Uterus (tissue), 2 donors: ENCODE measurements at regions not wholly inside any gene's neighbourhood (a gene's known extent, or its start where the extent isn't known, plus 50 kb on each side); places are given as distances from the start of the nearest gene placed in this dataset.

Source experiments
- POLR2A ChIP-seq, 2 donors: fragments of 450-650 bp; IDR thresholded peaks; one replicate each; pipeline ENCODE4 v1.6.1; 2016; ENCODE audit warnings: antibody characterized with exemption in 2 of 2, mild to moderate bottlenecking in 1 of 2, moderate library complexity in 1 of 2
- TF ChIP-seq, protein P1 (sequence below), 4 experiments: fragments of 200-600 bp in 2 of 4; fragments of 450-650 bp in 2 of 4; sonication (generic) in 2 of 4; IDR thresholded peaks; one replicate each; pipeline ENCODE4 v1.5.1; 2016 to 2019; ENCODE audit warnings: antibody characterized with exemption in 4 of 4, mild to moderate bottlenecking in 2 of 4, moderate library complexity in 1 of 4

DNA sequence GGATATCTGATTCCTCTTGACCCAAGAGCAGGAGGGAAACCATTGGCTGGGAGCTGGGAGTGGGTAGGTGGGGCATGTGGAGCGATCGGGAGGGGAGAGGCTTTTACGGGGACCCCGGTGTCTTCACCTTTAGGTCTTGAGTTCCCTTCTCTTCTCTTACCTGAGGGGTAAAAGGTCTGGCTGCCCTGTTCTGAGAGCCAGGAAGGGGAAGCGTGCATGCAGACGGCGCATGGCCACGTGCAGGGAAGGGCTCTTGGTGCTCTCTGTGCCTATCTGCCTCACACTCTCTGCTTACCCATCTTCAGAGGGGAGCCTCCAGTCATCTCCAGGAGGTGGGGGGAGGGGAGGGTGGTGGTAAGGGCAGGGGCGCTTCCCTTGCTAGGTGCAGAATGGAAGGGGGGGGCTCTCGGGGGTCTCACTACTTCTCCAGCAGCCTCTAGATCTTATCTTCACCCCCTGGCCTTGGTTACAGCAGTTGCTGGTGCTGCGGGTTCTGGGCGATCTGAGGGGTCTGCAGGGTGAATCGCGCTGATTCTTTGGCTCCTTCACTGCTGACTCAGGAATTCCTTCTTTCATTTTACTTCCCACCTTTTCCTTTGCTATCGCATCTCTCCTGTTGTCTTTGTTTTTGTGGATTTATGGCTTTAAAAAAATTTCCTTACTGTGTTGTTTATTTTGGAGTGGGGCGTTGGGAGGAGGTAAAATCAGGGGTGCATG, 225.8 kb upstream of the HS6ST1 start:
- TF ChIP-seq, protein P1, sequence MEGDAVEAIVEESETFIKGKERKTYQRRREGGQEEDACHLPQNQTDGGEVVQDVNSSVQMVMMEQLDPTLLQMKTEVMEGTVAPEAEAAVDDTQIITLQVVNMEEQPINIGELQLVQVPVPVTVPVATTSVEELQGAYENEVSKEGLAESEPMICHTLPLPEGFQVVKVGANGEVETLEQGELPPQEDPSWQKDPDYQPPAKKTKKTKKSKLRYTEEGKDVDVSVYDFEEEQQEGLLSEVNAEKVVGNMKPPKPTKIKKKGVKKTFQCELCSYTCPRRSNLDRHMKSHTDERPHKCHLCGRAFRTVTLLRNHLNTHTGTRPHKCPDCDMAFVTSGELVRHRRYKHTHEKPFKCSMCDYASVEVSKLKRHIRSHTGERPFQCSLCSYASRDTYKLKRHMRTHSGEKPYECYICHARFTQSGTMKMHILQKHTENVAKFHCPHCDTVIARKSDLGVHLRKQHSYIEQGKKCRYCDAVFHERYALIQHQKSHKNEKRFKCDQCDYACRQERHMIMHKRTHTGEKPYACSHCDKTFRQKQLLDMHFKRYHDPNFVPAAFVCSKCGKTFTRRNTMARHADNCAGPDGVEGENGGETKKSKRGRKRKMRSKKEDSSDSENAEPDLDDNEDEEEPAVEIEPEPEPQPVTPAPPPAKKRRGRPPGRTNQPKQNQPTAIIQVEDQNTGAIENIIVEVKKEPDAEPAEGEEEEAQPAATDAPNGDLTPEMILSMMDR (IDR thresholded peaks at IDR 0.05): no peak
- TF ChIP-seq POLR2A (IDR thresholded peaks at IDR 0.05): no peak
